Stomach (tissue), 4 donors: ENCODE measurements at regions not wholly inside any gene's neighbourhood (a gene's known extent, or its start where the extent isn't known, plus 50 kb on each side); places are given as distances from the start of the nearest gene placed in this dataset.

Experiments
- CTCF ChIP-seq, 7 experiments: fragments of 450-650 bp in 4 of 7; fragments of 200-600 bp in 3 of 7; sonication (generic) in 3 of 7; IDR thresholded peaks; one replicate each; pipeline ENCODE4 v1.5.1; 2016 to 2019; ENCODE audit warnings: antibody characterized with exemption in 7 of 7, control low read depth in 2 of 7, mild to moderate bottlenecking in 1 of 7
- EP300 ChIP-seq: sonication (generic); formaldehyde crosslinking; IDR thresholded peaks from one replicate; pipeline ENCODE4 v1.6.1; 2017; ENCODE audit warnings: antibody characterized with exemption
- POLR2A ChIP-seq, 4 donors: fragments of 450-650 bp; IDR thresholded peaks; one replicate each; pipeline ENCODE4 v1.6.1; 2016; ENCODE audit warnings: antibody characterized with exemption in 4 of 4, control low read depth in 2 of 4, mild to moderate bottlenecking in 1 of 4, moderate library complexity in 1 of 4
- POLR2AphosphoS5 ChIP-seq, 3 donors: sonication (generic); formaldehyde crosslinking; IDR thresholded peaks; one replicate each; pipeline ENCODE4 v1.6.1; 2016; ENCODE audit warnings: antibody characterized with exemption in 3 of 3

- TF ChIP-seq POLR2AphosphoS5 (IDR thresholded peaks at IDR 0.05) (no peak), POLR2A (IDR thresholded peaks at IDR 0.05) (no peak), CTCF (IDR thresholded peaks at IDR 0.05) (no peak), EP300 (no peak)
These were observed 183.9 kb downstream of the HAPSTR1 start for GRCh38 chr16:9275377-9275776.
